HG03521 (cell line): ENCODE measurements at regions not wholly inside any gene's neighbourhood (a gene's known extent, or its start where the extent isn't known, plus 50 kb on each side); places are given as distances from the start of the nearest gene placed in this dataset.

Experiments
- ATAC-seq: cut with Tn5 transposase; IDR thresholded peaks from one replicate; pipeline ENCODE4 v1.9.1; 2021; ENCODE audit warnings: mild to moderate bottlenecking, moderate library complexity; ENCODE audit not compliant: unreplicated experiment

DNA sequence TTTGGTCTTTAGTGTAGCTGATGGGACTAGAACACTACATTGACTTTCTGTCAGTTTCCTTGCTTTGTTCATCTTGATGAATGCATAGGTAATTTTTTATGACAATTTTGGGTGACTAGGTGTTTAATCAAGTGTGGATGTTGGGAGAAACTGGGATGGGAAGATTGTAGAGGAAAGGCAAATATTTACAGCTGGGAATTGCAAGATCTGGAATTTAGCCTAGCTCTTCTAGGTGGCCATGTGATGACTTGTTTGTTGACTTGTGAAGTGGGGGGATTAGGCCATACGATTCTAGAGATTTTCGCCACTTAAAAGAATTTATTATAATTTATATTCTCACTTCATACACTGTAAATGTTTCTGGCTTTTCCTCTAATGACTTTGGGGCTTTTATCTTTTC lies 480.3 kb upstream of the GOT2 start:
- no peak for ATAC-seq

DNA sequence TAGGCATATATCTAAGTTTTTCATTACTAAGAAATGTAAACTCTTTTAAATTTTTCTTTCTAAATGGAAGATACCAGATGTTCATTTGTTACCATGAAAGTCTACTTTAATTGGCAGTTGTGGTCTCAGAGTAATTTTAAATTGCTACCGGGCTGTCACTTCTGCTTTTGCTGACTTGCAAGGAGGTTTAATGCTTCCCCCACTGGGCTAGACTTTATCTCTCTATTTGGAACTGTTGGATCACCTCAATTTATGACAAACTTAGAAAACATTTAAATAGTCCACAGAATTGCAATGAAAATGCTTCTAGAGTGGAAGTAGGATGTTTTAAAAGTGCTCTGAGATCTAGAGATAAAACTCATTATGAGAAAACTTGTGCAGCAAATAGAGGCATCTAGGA lies 479.8 kb upstream of the GOT2 start:
- no peak for ATAC-seq

DNA sequence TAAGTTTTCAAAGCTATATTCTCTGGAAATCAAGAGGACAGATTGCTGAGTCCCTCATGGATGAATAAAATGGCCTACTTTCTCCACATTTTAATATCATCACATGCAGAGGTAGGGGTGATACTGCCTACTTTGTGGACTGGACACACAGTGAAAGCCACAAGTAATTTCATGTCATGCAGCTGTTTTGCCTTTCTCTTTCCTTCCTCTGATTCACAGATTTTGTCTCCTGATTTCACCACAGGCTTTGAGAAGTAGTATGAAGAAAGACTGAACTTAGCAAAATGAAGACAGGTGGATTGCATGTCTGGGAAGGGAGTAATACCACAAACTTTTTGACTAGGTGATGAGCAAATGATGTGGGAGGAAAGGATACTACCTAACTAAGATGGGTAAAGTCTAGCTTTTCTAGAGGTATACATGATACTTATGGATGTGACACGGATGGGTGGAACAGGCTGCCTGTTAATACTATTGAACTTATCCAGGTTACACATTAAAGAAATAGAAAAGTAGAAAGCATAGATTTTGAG lies 478.4 kb upstream of the GOT2 start:
- no peak for ATAC-seq

DNA sequence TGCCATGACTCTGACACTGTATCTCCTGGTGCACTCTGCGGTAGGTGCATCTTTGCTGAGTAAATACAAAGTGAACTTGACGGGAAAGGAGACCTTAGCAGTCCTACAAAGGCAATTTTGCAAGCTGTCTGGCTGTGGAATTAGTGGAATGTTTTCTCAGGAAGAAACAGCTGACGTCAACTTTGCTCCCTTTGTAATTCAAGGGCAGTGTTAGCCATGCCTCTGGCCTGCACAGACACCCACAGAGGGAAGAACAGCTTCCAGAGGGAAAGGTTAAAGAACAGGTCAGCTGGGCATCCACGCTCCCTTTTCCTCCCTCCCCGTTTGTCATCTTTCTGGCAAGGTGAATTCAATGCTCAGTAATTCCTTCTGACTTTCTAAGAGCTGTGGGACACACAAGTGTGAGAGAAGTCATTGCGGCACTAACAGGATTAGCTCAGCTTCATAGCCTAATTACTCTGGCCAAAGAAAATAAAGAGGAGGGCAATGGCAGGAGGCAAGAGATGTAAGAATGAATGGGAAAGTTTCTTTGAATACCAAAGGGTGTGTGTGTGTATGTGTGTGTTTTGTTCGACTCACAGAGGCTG lies 476.9 kb upstream of the GOT2 start:
- no peak for ATAC-seq

DNA sequence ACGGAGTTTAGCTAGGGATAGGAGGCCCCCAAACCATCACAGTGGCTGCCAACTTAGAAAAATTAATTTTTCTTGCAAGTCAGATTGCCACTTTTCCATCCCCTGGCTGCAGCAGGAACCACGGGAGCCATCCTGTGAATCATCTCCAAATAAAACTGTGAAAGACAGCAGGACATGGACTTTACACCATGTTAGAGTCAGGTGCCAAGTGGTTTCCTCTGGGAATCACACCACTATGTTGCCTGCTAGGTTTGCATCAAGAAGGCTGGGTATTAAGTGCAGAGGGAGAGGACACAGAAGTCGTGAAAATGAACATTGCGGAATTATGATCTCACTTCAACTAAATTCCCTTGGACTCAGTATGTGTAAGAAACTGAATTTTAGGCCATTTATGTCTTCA lies 471.3 kb upstream of the GOT2 start:
- no peak for ATAC-seq

DNA sequence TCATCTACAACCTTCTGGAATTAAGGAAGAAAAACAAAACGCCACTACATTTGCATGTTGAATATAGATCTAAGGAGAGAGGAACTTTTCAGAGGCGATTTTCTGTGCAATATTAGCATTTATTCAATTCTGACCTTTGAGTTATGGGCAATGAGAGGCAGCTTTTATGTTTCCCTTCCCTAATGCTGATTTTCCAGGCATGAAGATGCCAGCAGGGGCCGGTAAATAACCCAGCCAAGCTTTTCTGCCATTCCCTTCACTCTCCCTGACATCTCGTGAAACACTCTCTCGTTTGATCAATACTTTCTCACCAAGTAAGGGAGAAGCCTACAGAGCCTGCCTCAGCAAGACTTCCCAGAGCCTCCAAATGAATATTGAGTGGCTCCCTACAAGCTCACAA lies 470.5 kb upstream of the GOT2 start:
- ATAC-seq = no peak

DNA sequence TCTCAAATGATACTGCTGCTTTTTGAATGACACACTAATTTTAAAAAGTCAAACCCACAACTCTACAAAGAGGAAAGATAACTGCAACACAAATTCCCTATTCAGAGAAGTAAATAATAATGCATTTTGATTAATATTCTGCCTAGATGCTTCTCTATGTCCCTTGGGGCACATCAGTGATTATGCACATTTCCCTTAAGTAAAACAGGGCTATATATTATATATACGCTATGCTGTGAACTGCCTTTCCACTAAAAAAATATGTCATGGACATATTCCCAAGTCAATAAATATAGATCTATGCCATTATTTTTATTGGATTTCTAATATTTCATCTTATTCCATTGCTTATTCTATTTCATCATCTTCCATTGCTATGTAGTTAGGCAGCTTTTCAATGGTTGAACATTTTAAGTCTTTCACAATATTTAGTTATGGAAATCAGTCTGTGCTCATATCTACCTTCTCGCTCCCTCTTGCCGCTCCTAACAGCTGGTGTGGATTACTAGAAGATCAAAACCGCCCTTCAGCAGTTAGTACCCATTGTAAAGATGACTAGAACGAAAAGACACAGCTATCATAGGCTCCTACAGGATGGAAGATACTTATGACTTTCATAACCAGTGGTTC lies 468.2 kb upstream of the GOT2 start:
- ATAC-seq = no peak

DNA sequence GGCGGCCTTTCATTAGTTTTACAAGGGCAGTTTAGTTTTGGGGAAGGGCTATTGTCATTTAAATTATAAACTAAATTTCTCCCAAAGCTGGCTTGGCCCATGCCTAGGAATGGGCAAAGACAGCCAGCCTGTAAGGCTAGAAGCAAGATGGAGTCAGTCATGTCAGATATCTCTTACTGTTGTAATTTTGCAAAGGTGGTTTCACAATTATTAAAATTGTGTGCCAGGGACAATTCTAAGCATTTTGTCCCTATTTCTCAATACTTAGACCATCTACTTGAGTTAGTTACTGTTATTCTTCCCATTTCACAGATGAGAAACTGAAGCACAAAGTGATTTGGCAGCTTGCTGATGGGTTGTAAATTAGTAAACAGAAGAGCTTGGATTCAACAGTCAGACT lies 467.7 kb upstream of the GOT2 start:
- ATAC-seq = no peak

DNA sequence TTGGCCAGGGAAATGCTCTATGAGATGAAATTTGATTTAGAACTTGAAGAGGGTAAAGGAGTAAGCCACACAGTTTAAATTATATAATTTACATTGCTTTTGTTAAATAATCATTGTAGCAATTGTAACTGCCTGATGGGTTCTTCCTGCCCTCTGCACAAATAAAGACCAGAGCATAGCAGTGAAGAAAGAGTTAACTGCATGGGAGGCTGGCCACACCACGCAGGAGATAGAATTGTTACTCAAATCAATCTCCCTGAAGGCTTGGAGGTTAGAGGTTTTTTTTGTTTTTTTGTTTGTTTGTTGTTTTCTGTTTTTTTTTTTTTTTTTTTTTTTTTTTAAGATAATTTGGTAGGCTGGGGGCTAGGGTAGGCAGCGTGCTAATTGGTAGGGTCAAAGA lies 467.0 kb upstream of the GOT2 start:
- ATAC-seq = no peak

DNA sequence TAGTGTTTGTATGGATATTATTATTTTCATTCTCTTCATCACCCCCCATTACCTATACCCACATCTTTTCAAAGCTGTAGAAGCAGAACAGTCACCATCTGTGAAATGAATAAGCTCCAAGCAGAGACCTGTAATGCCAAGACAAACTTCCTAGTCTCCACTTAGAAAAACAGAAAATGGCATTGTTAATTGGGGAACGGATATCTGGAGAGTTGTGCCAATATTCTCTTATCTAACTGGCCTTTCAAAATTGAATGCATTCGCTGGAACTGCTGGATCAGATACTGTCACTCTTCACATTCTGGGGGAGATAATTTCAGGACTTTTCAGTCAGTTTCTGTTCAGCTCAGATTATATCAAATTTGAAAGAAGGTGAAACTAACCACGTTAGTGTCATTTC lies 464.4 kb upstream of the GOT2 start:
- no peak for ATAC-seq

DNA sequence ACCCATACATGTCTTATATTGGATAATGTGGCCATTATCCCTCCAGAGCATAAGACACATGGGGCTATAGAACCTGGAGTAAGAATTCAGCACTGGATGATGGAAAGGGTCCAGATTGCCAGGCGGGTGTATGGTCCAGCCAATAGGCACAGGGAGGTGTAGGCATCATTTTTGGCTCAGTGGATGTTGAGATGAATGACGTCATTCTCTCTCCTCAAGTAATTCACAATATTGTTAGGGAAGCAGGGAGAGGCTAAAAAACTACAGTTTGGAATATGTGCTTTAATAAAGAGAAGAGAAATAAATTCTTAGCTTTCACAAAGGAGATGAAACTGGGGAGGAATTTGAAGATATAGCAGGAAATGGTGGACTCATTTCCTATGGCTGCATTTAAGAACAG lies 461.1 kb upstream of the GOT2 start:
- no peak for ATAC-seq

DNA sequence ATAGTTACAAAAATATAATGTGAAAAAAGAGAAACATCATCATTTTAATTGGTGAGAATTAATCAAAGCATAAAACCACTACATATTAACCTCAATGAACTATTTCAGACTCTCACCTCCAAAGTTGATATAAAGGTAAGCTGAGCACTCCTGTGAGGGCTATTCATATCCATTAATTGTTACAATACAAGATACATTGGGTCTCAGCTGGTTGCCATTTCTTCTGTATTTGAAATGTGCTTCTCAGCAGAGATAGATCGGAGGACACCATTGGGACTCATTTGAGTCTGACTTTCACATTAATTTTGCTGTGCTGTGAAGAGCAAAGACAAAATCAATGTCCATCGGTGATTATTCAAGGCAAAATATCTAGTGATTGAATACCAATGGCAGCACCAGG lies 459.5 kb upstream of the GOT2 start:
- ATAC-seq = no peak

DNA sequence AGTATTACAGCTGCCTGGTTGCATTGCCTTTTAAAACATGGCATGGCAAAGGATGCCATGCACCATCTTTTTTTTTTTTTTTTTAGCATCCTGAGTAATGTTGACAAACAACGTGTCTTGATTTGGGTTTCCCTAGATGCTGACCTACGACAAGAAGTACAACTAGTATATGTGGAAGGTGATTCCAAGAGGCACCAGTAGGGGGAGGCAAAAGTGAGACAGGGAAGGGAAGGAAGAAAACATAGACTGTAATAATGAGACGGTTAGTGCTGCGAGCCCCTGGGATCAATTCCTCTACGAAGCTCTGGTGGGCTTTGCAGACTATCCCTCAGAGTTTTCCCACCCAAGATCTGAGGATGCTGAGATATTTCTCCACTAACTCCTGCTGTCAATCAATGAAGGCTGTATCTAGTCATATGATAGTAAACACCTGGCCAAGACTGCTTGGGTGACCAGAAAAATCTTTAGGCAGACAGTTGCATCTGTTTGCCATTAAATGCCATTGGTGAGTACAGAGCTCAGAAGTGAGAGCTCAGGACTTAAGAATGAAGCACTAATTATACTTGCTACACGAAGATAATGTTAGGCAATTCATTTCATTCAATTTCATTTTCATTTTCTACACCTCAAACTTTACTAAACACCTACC lies 458.6 kb upstream of the GOT2 start:
- ATAC-seq = no peak

DNA sequence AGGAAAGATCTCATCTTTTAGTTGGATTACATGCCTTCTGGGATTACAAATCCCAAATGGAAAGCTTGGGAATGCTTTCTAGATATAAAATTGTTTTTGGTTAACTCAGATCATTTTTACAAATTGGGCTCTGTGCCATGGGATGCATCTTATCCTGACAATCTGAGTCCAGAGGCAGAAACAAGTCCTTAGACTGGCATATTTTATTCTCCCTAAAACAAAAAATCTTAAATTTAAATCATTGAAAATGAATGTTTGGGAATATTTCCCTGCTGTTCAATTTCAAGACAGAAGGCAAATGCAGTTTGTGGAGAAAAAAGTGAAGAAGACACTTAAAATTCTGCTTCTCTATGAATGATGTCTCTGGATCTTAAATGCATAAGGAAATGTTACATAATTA lies 456.6 kb upstream of the GOT2 start:
- ATAC-seq = no peak

DNA sequence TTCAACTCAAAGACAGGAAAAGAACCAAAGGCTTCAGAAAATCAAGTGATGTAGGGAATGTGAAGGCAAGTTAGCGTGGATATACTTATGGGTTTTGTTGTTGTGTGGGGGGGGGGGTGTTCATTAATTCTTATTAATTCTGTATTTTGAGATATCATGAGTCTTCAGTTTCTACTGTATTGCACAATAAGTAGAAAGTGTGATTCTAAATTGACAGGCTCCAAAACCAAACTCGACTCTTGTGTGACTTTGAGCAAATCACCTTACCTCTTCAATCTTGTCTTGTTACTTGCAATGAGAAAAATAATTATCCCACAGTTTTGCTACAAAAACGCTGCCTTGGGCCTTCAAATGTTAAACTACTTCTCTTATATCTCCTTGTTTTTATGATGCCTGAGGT lies 453.9 kb upstream of the GOT2 start:
- no peak for ATAC-seq

DNA sequence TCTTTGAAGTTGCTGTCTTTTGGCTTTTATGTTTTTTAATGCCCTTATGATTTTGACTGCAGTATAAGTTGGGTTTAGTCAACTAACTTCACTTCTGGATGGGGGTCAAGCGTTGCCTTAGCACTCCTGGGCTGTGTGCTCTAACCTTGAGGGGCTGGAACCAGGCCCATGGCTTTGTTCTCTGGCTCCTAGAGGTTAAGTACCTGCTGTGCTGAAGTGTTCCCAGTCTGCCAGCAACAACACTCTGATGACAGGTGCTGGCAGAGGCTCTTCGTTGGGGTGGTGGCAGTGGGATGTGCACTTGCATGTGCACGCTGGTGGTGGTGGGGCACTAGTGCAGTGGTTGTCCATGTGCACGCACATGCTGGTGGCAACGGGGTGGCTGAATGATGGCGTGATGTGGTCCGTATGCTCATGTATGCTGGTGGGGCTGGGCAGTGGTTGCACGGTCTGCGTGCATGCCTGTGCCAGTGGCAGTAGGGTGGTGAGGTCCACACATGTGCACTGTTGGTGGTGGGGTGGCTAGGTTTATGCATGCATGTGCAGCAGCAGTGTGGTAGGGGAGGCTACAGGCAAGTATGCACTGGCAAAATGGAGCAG lies 447.8 kb upstream of the GOT2 start:
- no peak for ATAC-seq

DNA sequence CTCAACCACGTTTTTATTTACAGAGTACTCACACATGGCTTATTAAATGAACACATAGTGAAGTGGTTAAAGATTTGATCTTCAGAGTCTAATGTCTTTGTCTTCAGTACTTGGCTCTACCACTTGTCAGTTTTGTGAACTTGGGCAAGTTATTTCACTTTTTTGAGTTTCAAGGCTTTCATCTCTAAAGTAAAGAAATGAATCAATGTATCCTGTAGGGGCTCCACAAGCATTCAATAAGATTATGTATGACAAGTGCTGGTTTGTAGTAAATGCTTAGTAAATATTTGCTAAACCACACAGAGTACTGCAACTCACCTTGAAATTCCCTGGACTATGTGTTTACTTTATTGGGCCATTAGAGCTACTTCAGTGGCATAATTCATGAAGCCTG lies 446.0 kb upstream of the GOT2 start:
- no peak for ATAC-seq

DNA sequence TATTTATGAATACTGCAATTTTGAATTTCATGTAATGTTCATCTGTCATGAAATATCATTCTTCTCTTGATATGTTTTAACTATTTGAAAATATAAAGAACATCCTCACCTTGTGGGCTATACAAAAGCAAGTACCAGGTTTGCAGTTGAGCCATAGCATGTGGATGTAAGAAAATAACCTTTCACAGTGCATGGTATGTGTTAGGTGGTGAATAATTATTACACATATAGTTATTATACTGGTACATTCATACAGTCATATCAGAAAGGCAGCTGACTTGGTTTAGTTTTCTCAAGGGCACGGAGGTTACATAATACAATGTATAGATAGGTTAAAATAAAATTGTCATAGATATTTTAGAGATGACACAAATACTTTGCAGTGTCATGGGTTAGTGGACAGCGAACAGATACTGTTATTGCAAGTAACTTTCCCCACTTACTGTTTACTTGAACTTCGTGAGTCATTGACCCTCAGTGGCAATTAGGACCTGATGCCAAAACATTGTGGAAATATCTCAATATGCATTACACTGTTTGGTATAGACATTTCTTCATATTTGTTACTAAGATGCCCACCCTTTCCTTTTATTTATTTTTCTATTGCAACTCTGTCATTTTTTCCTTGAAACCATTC lies 445.4 kb upstream of the GOT2 start:
- no peak for ATAC-seq

DNA sequence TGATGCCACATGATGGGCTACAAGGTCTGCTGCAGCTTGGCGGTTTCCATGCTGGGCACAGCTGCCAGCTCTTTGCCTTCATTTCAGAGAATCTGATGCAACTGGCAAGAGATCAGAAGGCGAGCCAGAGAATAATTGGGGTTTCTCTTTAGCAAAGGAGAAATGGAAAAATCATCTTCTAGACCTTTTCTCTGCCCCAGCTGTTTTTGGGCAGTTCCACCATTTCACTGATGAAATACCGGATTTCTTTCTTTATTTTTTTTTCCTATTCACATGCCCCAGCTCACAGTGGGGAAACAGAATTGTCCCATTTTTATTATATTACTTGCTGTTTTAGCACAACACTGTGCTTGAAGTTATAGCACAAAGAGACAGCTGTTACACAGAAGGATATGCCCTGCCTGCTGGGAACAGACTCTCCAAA lies 439.3 kb upstream of the GOT2 start:
- no peak for ATAC-seq

DNA sequence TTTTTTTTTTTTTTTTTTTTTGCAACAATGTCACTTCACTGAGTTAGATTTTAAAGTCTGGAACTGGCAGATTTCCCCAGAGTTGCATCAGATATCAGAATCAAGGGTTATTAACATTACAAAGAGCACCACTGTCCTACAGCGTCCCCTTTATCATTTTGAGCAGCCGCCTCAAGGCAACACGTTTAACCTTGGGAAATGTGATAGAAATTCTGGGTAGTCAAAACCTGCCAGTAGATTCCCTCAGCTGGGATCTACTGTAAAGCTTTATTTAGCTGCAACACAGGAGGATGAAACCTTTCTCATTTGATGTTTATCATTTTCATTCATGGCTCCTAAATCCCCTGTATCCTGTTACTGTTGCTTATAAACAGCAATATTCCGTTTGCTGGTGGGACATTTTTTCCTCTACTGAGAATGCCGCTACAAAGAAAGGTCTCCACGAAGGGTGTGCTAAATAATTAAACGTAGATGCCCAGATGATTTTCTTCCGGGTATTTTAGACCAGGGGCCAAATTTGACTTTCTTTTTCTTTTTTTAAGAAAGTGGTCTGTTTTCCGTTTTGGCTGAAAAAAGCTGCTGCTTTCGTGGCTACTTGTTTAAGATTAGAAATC lies 436.1 kb upstream of the GOT2 start:
- ATAC-seq = no peak

DNA sequence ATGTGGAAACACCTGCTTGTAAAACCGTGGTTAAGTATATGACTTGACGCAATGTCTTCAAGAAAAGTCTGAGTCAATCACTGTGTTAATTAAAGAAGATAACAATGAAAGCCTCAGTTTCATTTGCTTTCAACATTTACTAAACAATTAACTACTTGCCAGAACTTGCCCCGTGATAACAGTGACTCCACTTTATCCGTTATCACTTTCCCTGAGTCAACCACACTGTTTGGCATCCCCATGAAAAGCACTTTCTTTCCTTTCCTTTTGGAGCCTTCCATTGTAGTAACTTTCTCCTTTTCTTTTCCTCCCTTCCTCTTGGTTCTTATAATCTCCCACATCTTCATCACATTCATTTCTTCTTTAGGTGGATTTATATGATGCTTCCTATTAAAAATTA lies 435.1 kb upstream of the GOT2 start:
- ATAC-seq = no peak
